Gastroesophageal sphincter (tissue), 4 donors: ENCODE measurements at regions not wholly inside any gene's neighbourhood (a gene's known extent, or its start where the extent isn't known, plus 50 kb on each side); places are given as distances from the start of the nearest gene placed in this dataset.

Experiments used
- ATAC-seq: fragments of 150-250 bp; one replicate; pipeline ENCODE4 v1.9.1; 2016; ENCODE audit warnings: mild to moderate bottlenecking, moderate library complexity
- H3K27ac ChIP-seq, 4 donors: fragments of 200-600 bp; sonication (generic) in 3 of 4; 1 replicate in 3 of 4; 2 replicates in 1 of 4; pipeline ENCODE4 v1.5.1; 2016 to 2019
- H3K27me3 ChIP-seq: fragments of 200-600 bp; sonication (generic); one replicate; pipeline ENCODE4 v1.5.1; 2019
- H3K36me3 ChIP-seq, 2 donors: fragments of 200-600 bp; sonication (generic); one replicate each; pipeline ENCODE4 v1.5.1; 2019; ENCODE audit warnings: control low read depth in 1 of 2
- H3K4me1 ChIP-seq, 3 donors: fragments of 200-600 bp; sonication (generic); 1 replicate in 2 of 3; 2 replicates in 1 of 3; pipeline ENCODE4 v1.5.1; 2016 to 2019; ENCODE audit warnings: control low read depth in 2 of 3
- H3K4me3 ChIP-seq, 2 donors: fragments of 200-600 bp; sonication (generic); one replicate each; pipeline ENCODE4 v1.5.1; 2019; ENCODE audit warnings: mild to moderate bottlenecking in 1 of 2, moderate library complexity in 1 of 2
- H3K9me3 ChIP-seq, 3 donors: fragments of 200-600 bp; sonication (generic); one replicate each; pipeline ENCODE4 v1.5.1; 2017 to 2019; ENCODE audit warnings: control low read depth in 2 of 3
- CTCF ChIP-seq, 4 experiments: fragments of 200-600 bp in 2 of 4; fragments of 450-650 bp in 2 of 4; sonication (generic) in 1 of 4; IDR thresholded peaks; one replicate each; pipeline ENCODE4 v1.5.1; 2017 to 2019; ENCODE audit warnings: antibody characterized with exemption in 4 of 4, mild to moderate bottlenecking in 2 of 4, moderate library complexity in 2 of 4
- EP300 ChIP-seq: sonication (generic); formaldehyde crosslinking; IDR thresholded peaks from one replicate; pipeline ENCODE4 v1.6.1; 2017; ENCODE audit warnings: antibody characterized with exemption, mild to moderate bottlenecking
- POLR2A ChIP-seq, 2 donors: fragments of 450-650 bp; IDR thresholded peaks; one replicate each; pipeline ENCODE4 v1.6.1; 2017; ENCODE audit warnings: antibody characterized with exemption in 2 of 2, mild to moderate bottlenecking in 2 of 2, moderate library complexity in 1 of 2
- POLR2AphosphoS5 ChIP-seq: sonication (generic); formaldehyde crosslinking; IDR thresholded peaks from one replicate; pipeline ENCODE4 v1.6.1; 2017; ENCODE audit warnings: antibody characterized with exemption
- WGBS, 2 donors: methylation state at CpG; one replicate each; pipeline ENCODE4 v1.1.5; 2018; ENCODE audit warnings: low coverage in 1 of 2; 5-methylcytosine and 5-hydroxymethylcytosine counted together

DNA sequence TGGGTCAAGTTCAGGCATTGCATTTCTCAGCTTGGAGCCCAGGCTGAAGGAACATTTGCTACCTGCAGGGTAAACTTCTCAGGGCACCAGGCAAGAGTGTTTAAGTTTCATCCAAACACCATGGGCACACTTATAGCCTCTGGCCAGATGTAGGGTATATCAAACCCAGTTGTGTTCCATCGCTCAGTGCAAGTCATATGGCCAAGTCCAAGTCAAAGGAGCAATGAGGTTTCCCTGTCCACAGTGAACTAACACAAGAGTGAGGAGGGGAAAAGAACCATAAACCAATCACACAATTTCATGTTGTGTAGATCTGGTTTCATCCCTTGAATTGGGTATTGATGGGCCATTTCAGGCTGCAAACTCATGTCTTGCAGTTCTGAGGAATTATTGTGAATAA, 107.2 kb downstream of the SOX11 start:
- Histone ChIP-seq H3K36me3 (no peaks in the 10 kb centered on the region), H3K27me3 (no peaks in the 10 kb centered on the region), H3K4me1 (no peaks in the 10 kb centered on the region), H3K9me3 (peaks cover 0 to 7% (median 0%) of the 10 kb centered on the region in 3 donors), H3K27ac (no peak overlapping the region), H3K4me3 (no peak overlapping the region)
- 100% methylated on average over 1 of the region's 1 CpG; no CpG with 5 or more reads in 1 of the 2 donors for WGBS, 2 donors
- TF ChIP-seq POLR2AphosphoS5 (no peak), POLR2A (IDR thresholded peaks at IDR 0.05) (no peak), CTCF (IDR thresholded peaks at IDR 0.05) (no peak), EP300 (no peak)
- no peak for ATAC-seq

DNA sequence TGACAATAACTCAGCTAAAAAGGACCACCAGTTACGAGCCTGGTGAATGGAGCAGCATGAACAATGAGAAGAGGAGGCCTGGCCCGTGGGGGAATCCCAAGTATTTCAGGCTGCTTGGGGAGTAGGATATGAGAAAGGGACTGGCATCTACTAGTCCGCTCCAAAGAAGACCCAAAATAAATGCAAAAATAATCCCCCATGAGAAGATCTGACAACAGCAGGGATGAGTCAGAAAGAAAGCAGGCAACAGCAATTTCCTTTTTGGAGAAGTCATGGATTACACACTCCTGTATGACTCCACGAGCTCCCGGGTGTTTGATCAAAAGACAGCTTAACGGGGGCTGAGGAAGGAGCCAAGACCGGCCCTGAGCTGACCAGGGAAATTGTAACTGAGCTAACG, 111.4 kb downstream of the SOX11 start:
- ATAC-seq: no peak
- peaks cover 5% of the 10 kb centered on the region for H3K27me3 ChIP-seq
- peaks cover 0 to 7% (median 0%) of the 10 kb centered on the region in 3 donors for H3K9me3 ChIP-seq
- WGBS, 2 donors: 38 to 42% methylated on average over 5 to 6 of the region's 8 CpGs
- H3K4me1 ChIP-seq: no peaks in the 10 kb centered on the region
- TF ChIP-seq EP300 (no peak), CTCF (IDR thresholded peaks at IDR 0.05) (no peak), POLR2A (IDR thresholded peaks at IDR 0.05) (no peak)
- no peak overlapping the region for H3K27ac ChIP-seq
- no peaks in the 10 kb centered on the region for H3K36me3 ChIP-seq
- no peak overlapping the region for H3K4me3 ChIP-seq

DNA sequence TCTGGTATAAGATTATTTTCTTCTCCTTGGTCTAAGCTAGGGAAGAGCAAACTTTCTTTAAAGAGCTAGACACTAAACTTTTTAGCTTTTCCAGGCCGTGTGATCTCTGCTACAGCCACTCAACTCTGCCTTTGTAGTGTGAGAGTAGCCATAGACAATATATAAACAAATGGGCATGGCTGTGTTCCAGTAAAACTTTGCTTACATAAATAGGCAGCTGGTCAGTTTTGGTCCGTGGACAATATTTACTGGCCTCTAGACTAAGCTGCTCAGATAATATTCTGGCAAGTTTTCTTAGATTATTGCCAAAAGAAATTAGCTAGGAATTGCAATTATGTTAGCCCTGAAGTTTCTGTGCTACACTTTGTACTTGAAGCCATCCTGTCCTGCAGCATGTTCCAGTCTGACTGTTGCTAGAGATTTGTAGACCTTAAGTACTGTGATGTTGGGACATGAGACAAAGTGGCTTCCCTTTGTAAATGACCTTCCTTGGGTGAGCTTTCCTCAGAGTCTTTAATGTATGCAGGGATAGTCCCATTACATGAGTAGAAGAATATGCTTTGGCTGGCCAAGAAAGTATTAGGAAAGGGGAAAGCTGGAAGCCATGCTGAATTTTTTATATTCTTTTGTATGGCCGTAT, 126.9 kb downstream of the SOX11 start:
- H3K27ac ChIP-seq: no peak overlapping the region
- H3K36me3 ChIP-seq: no peaks in the 10 kb centered on the region
- H3K27me3 ChIP-seq: no peaks in the 10 kb centered on the region
- no peak for ATAC-seq
- TF ChIP-seq CTCF (IDR thresholded peaks at IDR 0.05): no peak
- no peak for TF ChIP-seq EP300
- H3K9me3 ChIP-seq: peaks cover 0 to 7% (median 0%) of the 10 kb centered on the region in 3 donors
- H3K4me3 ChIP-seq: no peak overlapping the region
- no peaks in the 10 kb centered on the region for H3K4me1 ChIP-seq
- WGBS, 2 donors: 29 to 35% methylated on average over 3 of the region's 3 CpGs

DNA sequence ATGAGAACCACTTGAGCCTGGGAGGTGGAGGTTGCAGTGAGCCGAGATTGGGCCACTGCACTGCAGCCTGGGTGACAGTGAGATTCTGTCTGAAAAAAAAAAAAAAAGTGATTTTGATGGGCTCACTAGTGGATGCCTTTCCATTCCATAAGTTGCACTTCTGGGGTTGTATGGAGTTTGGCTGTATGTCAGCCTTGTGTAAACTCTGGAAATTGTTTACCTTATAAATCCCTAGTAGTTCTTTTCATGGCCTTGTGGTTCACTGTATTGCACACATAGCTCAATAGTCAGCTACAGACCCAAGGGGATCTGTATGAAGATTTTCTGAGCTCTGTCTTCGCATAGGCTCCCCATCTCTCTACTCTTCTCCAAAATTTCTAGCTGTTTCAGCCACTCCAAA, 131.9 kb downstream of the SOX11 start:
- WGBS, 2 donors: 75 to 89% methylated on average over 1 to 2 of the region's 2 CpGs
- H3K4me3 ChIP-seq: no peak overlapping the region
- H3K27ac ChIP-seq: no peak overlapping the region
- no peaks in the 10 kb centered on the region for H3K36me3 ChIP-seq
- no peaks in the 10 kb centered on the region for H3K27me3 ChIP-seq
- no peaks in the 10 kb centered on the region for H3K4me1 ChIP-seq
- H3K9me3 ChIP-seq: peaks cover 0 to 8% (median 0%) of the 10 kb centered on the region in 3 donors
- TF ChIP-seq CTCF (IDR thresholded peaks at IDR 0.05) (no peak), EP300 (no peak), POLR2A (IDR thresholded peaks at IDR 0.05) (no peak)
- no peak for ATAC-seq

- no peak for ATAC-seq
- H3K36me3 ChIP-seq: no peaks in the 10 kb centered on the region
- no peak overlapping the region for H3K27ac ChIP-seq
- no peaks in the 10 kb centered on the region for H3K4me1 ChIP-seq
- no peak overlapping the region for H3K4me3 ChIP-seq
- H3K27me3 ChIP-seq: no peaks in the 10 kb centered on the region
- peaks cover 0 to 8% (median 0%) of the 10 kb centered on the region in 3 donors for H3K9me3 ChIP-seq
- WGBS, 2 donors: 100% methylated on average over 1 of the region's 1 CpG; no CpG with 5 or more reads in 1 of the 2 donors
- TF ChIP-seq POLR2A (IDR thresholded peaks at IDR 0.05) (no peak), POLR2AphosphoS5 (no peak), CTCF (IDR thresholded peaks at IDR 0.05) (no peak), EP300 (no peak)
Observed at GRCh38 chr2:5825686-5826085, 133.5 kb downstream of the SOX11 start.
